HG03354 (cell line): ENCODE measurements at regions not wholly inside any gene's neighbourhood (a gene's known extent, or its start where the extent isn't known, plus 50 kb on each side); places are given as distances from the start of the nearest gene placed in this dataset.
A peak's percentile ranks its signal among the peaks of the same experiment; 100 is the strongest.

Source experiments
- ATAC-seq: cut with Tn5 transposase; IDR thresholded peaks from one replicate; pipeline ENCODE4 v1.9.1; 2021; ENCODE audit warnings: mild to moderate bottlenecking; ENCODE audit not compliant: unreplicated experiment, poor library complexity, severe bottlenecking

GRCh38 chr2:41111836-41112627 is 660.1 kb upstream of the SLC8A1 start:
- ATAC-seq: peak; percentile 57

DNA sequence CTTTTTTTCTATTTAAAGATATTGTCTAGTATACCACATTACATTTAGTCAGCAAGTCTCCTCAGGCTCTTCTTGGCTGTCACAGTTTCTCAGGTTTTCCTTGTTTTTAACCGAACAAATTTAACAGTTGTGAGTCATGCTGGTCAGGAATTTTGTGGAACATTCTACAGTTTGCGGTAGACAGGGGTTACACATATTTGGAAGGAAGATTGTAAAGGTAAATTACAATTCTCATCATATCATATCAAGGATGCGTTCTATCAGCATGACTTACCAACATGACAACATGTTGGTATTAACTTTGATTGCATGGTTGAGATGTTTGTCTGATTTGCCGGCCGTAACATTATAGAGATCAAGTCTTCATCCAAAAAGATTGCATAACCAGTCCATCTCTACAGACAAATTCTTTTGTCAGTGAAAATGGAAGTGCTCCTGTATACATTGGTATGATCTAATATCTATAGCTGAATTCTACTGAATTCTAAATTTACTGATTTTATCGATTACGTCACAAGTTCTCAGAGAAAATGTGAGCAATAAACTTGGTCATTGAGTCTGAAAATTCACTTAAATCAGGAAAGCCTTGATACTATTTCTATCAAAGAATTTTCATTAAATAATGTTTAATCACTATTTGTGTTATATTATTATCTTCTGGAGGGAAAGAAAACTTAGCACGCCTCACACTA is 664.4 kb upstream of the SLC8A1 start:
- ATAC-seq: no peak

- ATAC-seq: no peak
Observed at GRCh38 chr2:41119489-41119888, 667.6 kb upstream of the SLC8A1 start.

DNA sequence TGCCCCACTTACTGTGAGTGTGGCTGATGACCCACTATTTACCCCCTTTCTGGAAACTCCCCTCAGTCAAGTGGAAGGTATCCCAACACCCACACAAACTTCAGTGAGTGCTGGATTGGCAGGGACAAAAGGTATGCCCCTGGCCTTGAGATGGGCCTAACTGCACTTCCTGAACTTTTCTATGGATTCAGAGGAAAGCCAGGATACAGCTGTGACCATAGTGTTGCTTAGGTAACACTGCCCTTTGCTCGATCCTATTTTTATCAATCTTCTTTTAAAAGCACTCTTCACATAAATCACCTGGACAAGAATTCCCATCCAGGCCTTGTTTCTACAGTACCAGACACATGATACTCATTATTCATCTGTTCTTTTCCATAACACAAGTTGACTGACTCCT is 671.5 kb upstream of the SLC8A1 start:
- no peak for ATAC-seq

- no peak for ATAC-seq
Observed at GRCh38 chr2:41127351-41127750, 675.5 kb upstream of the SLC8A1 start.

DNA sequence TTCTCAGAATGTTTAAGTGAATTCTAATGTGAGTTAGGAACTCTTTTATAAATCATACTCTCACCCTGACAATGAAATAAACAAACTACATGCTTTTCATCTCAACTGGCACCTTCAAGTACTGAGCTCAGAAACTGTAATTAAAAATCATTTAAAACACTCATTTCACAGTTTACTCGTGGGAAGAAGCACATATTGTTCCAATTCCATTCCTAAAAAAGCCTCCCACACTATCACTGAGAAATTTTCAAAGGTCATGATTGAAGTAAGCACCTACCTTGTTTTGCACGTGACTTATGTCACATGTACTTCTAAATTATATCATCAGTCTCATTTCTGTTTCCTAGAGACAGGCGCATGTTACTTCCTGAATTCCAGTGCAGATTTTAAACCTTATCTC is 678.1 kb upstream of the SLC8A1 start:
- ATAC-seq: no peak

- ATAC-seq: no peak
Observed at GRCh38 chr2:41137031-41137430, 685.1 kb upstream of the SLC8A1 start.

DNA sequence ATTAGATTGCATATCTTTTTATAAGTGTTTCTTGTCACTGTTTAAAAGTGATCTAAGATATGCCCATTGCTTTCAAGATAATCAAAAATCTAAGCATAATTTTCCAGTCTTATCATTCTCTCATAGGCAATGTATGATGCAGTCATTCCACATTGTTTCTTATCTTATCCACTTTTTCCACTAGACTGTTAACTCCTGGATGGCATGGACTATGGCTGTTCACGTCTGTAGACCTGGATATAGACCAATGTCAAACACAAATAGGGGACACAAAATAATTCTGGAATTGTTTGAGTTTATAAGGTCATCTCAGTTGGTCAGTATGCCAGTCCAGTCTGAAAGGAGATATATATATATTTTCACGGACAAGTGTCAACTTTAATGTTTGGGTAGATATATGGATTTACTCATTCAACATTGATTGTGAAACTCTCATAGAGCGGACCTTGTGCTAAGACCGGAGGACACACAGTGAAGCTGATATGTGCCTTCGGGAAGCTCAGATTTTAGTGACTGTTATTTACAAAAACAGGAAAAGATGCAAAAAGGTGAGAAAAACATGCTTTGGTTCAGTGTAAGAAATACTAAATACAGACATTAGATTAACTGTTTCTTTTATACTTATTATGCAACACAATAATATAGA is 689.4 kb upstream of the SLC8A1 start:
- ATAC-seq: no peak

- no peak for ATAC-seq
Observed at GRCh38 chr2:41142478-41142877, 690.6 kb upstream of the SLC8A1 start.

DNA sequence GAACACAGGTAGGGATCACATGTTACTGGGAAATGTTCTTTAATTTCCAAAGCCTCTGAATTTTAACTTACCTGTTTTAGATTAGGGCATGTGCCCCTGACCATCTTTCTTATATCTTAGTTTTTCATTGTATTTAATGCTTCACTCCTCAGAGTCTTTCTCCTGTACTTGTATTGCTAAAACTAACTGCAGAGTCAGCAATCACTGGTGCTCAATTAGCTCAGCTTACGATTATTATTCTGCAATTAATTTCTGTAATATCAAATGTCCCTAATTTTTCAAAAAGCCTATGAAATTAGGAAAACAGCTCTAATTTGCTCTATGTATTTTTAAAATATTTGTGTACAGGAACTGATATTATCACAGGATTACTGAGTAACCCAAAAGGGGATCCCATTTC is 693.2 kb upstream of the SLC8A1 start:
- no peak for ATAC-seq

GRCh38 chr2:41149054-41149453 is 697.2 kb upstream of the SLC8A1 start:
- no peak for ATAC-seq

DNA sequence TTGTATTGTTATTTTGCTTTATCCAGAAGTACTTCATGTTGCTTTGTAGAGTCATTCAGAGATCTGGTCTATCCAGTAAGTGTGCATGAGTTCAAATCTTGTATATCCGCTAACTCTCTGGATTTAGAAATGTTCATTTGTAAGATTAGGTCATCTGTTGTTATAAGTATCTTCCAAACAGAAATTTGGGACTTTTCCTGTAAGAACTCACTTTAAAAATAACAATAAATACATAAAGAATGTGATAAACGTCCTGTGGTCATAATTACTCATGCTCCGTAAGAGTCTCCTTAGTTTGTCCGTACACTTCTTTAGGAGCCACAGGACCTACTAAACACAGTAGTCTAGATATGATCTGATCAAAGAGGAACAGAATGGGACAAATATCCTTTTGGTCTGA is 699.9 kb upstream of the SLC8A1 start:
- no peak for ATAC-seq

- no peak for ATAC-seq
Observed at GRCh38 chr2:41152318-41152717, 700.4 kb upstream of the SLC8A1 start.

DNA sequence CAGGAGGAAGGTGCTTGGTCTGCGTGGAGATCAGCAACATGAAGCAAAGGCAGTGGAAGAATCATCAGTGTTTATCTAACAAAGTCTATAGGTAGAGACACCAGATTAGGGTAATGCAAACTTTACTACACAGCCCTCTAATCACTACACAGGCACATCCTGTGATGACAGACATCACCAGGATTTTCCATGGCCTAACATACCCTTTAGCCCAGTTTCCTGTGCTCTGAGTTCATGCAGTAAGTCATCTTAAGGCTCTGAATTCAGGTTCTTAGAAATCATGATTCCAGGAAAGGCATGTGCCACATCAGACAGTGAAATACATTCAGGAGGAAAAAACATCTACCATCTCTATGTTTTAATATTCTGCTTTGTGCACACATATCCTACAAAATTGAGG is 708.5 kb upstream of the SLC8A1 start:
- ATAC-seq: no peak

- no peak for ATAC-seq
Observed at GRCh38 chr2:41167014-41167413, 715.1 kb upstream of the SLC8A1 start.

- ATAC-seq: no peak
Observed at GRCh38 chr2:41169744-41170143, 717.9 kb upstream of the SLC8A1 start.

DNA sequence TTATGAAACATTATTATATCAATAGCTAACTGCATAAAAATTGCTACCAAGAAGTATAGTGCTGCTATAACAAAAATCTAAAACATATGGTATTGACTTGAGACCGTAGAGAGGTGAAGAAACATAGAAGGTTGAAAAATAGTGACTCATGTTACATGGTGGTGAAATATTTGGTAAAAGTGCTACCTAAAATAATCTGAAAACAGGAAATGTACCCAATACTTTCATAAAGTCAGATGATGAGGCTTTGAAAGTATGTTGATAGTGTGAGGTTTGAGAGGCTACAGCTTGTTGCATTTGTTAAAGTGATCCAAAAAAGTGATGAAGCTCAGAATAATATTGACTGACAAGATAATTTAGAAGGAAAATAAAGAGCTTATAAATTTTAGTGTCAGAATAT is 718.7 kb upstream of the SLC8A1 start:
- ATAC-seq: no peak

- ATAC-seq: no peak
Observed at GRCh38 chr2:41180387-41180786, 728.5 kb upstream of the SLC8A1 start.

- no peak for ATAC-seq
Observed at GRCh38 chr2:41182961-41183360, 731.1 kb upstream of the SLC8A1 start.

DNA sequence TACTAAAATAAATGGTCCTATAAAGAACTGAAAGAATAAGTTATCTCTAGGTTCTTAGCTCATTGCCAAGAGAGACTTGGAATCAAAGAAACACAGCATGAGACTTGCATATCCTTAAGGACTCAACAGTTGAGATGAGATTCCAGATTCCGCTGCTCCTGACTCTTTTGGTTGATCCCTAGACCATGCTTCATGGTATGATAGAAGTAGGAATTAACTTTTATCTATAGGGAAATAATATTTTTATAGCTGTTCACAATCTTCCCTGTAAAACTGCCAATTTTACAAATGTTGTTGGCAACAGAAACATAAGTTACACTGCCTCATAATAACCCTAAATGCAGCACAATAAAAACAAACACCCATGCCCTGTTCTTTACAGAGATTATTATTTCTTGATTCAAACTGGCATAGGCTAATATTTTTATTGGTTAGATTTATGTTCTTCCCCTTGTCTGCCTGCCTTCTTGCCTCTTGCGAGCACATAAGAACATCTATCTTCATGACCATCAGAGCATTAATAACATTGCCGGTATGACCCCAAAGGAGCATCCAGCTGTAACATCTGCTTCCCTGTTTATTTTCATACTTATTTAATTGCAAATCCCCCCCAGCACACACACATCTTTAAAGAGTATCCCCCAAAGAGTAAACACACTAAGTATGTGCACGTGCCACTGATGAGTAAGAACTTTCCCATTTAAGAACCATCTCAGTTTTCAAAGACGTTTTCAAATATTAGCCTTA is 735.7 kb upstream of the SLC8A1 start:
- ATAC-seq: no peak
